ENCODE measurements at regions not wholly inside any gene's neighbourhood (a gene's known extent, or its start where the extent isn't known, plus 50 kb on each side); places are given as distances from the start of the nearest gene placed in this dataset.

DNA sequence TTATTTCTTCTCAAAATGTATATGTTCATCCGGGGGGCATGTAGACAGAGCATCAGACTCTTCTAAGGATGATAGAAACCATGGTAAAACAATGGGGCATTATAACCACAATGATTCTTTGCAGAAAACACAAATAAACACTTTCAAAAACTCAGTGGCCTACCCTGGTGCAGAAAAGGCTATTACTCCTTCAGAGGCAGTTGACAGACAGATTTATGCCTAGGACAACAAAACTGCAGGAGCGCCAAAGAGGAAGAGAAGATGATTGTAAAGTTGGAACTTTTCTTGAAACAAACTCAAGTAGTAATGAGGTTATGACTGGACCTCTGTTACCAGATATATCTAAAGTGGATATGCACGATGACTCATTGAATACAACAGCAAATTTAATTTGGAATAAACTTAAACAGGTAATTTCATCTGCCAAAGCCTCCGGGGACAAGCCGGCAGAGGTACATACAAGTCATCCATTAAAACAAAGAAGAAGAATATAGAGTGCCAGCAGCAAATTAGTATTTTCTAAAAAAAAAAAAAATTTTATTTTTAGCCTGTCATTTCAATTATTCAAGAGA, 1068.4 kb upstream of the INTU start:
- H3K36me3 ChIP-seq (ENCODE audit: control insufficient read depth, low read length) = no peaks in the 10 kb centered on the region
- H3K27ac ChIP-seq (ENCODE audit: low read depth, low read length) = no peak overlapping the region
- no peaks in the 10 kb centered on the region for H3K79me2 ChIP-seq (ENCODE audit: control insufficient read depth, low read length)
- H3F3A ChIP-seq (ENCODE audit: control insufficient read depth, insufficient read depth) = no peaks in the 10 kb centered on the region
- no peaks in the 10 kb centered on the region for H4K20me1 ChIP-seq (ENCODE audit: control insufficient read depth, insufficient read depth, low read depth, low read length)
- H3K4me3 ChIP-seq (ENCODE audit: low read length) = no peak overlapping the region
- H3K27me3 ChIP-seq (ENCODE audit: control insufficient read depth, low read length) = no peaks in the 10 kb centered on the region
- TF ChIP-seq, protein P1, sequence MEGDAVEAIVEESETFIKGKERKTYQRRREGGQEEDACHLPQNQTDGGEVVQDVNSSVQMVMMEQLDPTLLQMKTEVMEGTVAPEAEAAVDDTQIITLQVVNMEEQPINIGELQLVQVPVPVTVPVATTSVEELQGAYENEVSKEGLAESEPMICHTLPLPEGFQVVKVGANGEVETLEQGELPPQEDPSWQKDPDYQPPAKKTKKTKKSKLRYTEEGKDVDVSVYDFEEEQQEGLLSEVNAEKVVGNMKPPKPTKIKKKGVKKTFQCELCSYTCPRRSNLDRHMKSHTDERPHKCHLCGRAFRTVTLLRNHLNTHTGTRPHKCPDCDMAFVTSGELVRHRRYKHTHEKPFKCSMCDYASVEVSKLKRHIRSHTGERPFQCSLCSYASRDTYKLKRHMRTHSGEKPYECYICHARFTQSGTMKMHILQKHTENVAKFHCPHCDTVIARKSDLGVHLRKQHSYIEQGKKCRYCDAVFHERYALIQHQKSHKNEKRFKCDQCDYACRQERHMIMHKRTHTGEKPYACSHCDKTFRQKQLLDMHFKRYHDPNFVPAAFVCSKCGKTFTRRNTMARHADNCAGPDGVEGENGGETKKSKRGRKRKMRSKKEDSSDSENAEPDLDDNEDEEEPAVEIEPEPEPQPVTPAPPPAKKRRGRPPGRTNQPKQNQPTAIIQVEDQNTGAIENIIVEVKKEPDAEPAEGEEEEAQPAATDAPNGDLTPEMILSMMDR (IDR thresholded peaks at IDR 0.05; ENCODE audit: low read depth, low read length, poor library complexity, severe bottlenecking) = no peak
- no peak for TF ChIP-seq EZH2phosphoT487 (IDR thresholded peaks at IDR 0.05; ENCODE audit: borderline replicate concordance, low read length)
- no peaks in the 10 kb centered on the region for H3K4me1 ChIP-seq (ENCODE audit: control insufficient read depth, low read length)
- no peaks in the 10 kb centered on the region for H3K9me2 ChIP-seq (replicated peaks; ENCODE audit: control insufficient read depth, low read length)
- H3K9me3 ChIP-seq (ENCODE audit: control insufficient read depth, insufficient read depth, low read length) = no peaks in the 10 kb centered on the region
- H3K4me2 ChIP-seq (ENCODE audit: low read length) = no peak overlapping the region

DNA sequence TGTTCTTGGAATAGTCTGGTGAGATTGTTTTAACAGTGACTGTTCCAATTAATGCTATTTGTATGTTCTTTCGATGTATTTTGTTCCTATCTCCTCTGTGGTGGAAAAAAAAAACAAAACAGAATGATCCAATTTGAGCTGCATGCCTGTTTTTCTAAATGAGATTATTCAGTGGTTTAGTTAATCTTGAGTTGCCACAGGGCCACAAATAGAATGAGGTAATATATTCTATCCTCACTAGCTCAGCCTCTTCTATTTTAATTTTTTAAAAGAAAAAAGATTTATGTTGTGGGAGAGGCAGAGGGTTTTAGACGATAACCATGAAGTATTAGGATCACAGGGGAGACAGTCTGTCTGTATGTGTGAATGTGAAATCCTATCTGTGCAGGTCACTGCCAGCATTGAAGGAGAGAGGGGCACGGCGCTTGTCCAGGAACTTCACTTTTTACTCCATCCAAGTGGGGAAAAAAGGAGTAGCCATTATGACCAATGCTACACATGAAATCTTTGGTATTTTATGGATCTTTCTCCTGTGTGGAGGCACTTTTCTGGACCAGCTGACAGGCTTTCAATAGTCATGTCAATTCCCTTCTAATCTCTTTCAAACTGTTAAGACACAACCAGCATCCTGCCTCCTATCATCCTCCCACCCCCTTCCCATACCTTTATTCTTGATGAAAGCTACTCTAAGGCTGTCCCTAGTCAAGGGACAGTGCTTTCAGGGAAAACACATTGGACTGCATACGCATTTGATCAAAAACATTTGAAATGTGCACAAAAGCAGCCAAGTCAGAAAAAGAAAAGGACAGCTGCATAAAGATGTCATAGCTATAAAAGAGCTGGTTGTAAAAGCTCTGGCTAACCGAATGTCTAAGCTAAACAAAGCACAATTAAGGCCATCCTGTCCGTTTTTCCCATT, 1063.8 kb upstream of the INTU start:
- H3K9me3 ChIP-seq (ENCODE audit: control insufficient read depth, insufficient read depth, low read length) = no peaks in the 10 kb centered on the region
- no peak overlapping the region for H3K4me2 ChIP-seq (ENCODE audit: low read length)
- H3F3A ChIP-seq (ENCODE audit: control insufficient read depth, insufficient read depth) = no peaks in the 10 kb centered on the region
- H3K79me2 ChIP-seq (ENCODE audit: control insufficient read depth, low read length) = no peaks in the 10 kb centered on the region
- no peak overlapping the region for H3K27ac ChIP-seq (ENCODE audit: low read depth, low read length)
- no peaks in the 10 kb centered on the region for H3K9me2 ChIP-seq (replicated peaks; ENCODE audit: control insufficient read depth, low read length)
- no peaks in the 10 kb centered on the region for H3K36me3 ChIP-seq (ENCODE audit: control insufficient read depth, low read length)
- no peak for TF ChIP-seq EZH2phosphoT487 (IDR thresholded peaks at IDR 0.05; ENCODE audit: borderline replicate concordance, low read length)
- TF ChIP-seq, protein P1 (IDR thresholded peaks at IDR 0.05; ENCODE audit: low read depth, low read length, poor library complexity, severe bottlenecking) = no peak
- no peaks in the 10 kb centered on the region for H3K27me3 ChIP-seq (ENCODE audit: control insufficient read depth, low read length)
- H3K4me3 ChIP-seq (ENCODE audit: low read length) = no peak overlapping the region
- H3K4me1 ChIP-seq (ENCODE audit: control insufficient read depth, low read length) = no peaks in the 10 kb centered on the region
- H4K20me1 ChIP-seq (ENCODE audit: control insufficient read depth, insufficient read depth, low read depth, low read length) = no peaks in the 10 kb centered on the region

DNA sequence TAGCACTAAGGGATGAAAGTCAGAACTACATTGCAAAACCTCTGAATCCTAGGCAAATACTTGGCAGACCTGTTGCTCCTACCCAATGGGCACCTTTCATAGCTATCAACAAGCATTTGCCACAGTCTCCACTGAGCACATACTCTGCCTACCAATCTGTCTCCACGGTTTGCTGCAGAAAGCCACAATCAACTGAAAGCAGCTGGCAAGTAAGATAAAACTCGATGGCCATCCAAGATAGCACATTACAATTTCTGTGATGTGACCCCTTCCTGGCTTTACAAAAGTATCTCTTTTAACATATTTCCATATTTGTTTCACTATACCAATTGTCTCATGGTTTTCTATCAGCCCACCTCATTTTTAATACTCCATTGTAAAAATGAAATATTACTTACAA, 1060.5 kb upstream of the INTU start:
- Histone ChIP-seq H3K4me3 (ENCODE audit: low read length) (no peak overlapping the region), H3K9me3 (ENCODE audit: control insufficient read depth, insufficient read depth, low read length) (no peaks in the 10 kb centered on the region), H4K20me1 (ENCODE audit: control insufficient read depth, insufficient read depth, low read depth, low read length) (no peaks in the 10 kb centered on the region), H3K4me2 (ENCODE audit: low read length) (no peak overlapping the region), H3K27ac (ENCODE audit: low read depth, low read length) (no peak overlapping the region), H3K79me2 (ENCODE audit: control insufficient read depth, low read length) (no peaks in the 10 kb centered on the region), H3F3A (ENCODE audit: control insufficient read depth, insufficient read depth) (no peaks in the 10 kb centered on the region), H3K27me3 (ENCODE audit: control insufficient read depth, low read length) (no peaks in the 10 kb centered on the region), H3K9me2 (replicated peaks; ENCODE audit: control insufficient read depth, low read length) (no peaks in the 10 kb centered on the region), H3K4me1 (ENCODE audit: control insufficient read depth, low read length) (no peaks in the 10 kb centered on the region), H3K36me3 (ENCODE audit: control insufficient read depth, low read length) (no peaks in the 10 kb centered on the region)
- TF ChIP-seq, protein P1 (IDR thresholded peaks at IDR 0.05; ENCODE audit: low read depth, low read length, poor library complexity, severe bottlenecking) = no peak
- TF ChIP-seq EZH2phosphoT487 (IDR thresholded peaks at IDR 0.05; ENCODE audit: borderline replicate concordance, low read length) = no peak
